Right atrium auricular region (tissue), 2 donors: ENCODE measurements at regions not wholly inside any gene's neighbourhood (a gene's known extent, or its start where the extent isn't known, plus 50 kb on each side); places are given as distances from the start of the nearest gene placed in this dataset.

Experiments
- DNase-seq: peaks from one replicate; pipeline ENCODE4 v3.0.0-alpha.2; 2019; ENCODE audit warnings: low spot score
- H3K27ac ChIP-seq, 2 donors: fragments of 200-600 bp; sonication (generic); 1 replicate in 1 of 2; 2 replicates in 1 of 2; pipeline ENCODE4 v1.5.1; 2016 to 2019
- H3K27me3 ChIP-seq, 2 donors: fragments of 200-600 bp; sonication (generic); one replicate each; pipeline versions ENCODE4 v1.5.1 to v1.6.0; 2017 to 2019
- H3K36me3 ChIP-seq: fragments of 200-600 bp; sonication (generic); one replicate; pipeline ENCODE4 v1.5.1; 2016
- H3K4me1 ChIP-seq, 2 donors: fragments of 200-600 bp; sonication (generic); one replicate each; pipeline versions ENCODE4 v1.5.1 to v1.6.0; 2017 to 2019
- H3K4me3 ChIP-seq, 2 donors: fragments of 200-600 bp; sonication (generic); 1 replicate in 1 of 2; 2 replicates in 1 of 2; pipeline ENCODE4 v1.5.1; 2017 to 2019; ENCODE audit warnings: mild to moderate bottlenecking in 1 of 2, moderate library complexity in 1 of 2
- H3K9me3 ChIP-seq, 2 donors: fragments of 200-600 bp; sonication (generic); one replicate each; pipeline ENCODE4 v1.5.1; 2019
- CTCF ChIP-seq, 2 donors: fragments of 200-600 bp; sonication (generic); IDR thresholded peaks; one replicate each; pipeline ENCODE4 v1.5.1; 2019; ENCODE audit warnings: antibody characterized with exemption in 2 of 2

- Histone ChIP-seq H3K4me3 (no peak overlapping the region), H3K4me1 (no peaks in the 10 kb centered on the region)
- DNase-seq, result no peak
Measured at GRCh38 chr7:41785840-41786239, 83.0 kb upstream of the INHBA start.

GRCh38 chr7:41785265-41785664 is 82.4 kb upstream of the INHBA start:
- H3K27ac ChIP-seq, result no peak overlapping the region
- TF ChIP-seq CTCF (IDR thresholded peaks at IDR 0.05), result no peak
- H3K4me3 ChIP-seq, result no peak overlapping the region
- H3K36me3 ChIP-seq, result no peaks in the 10 kb centered on the region
- no peaks in the 10 kb centered on the region for H3K27me3 ChIP-seq
- no peak for DNase-seq
- H3K4me1 ChIP-seq, result no peaks in the 10 kb centered on the region
- no peaks in the 10 kb centered on the region for H3K9me3 ChIP-seq

More at GRCh38 chr7:41785840-41786239, 83.0 kb upstream of the INHBA start:
- Histone ChIP-seq H3K27me3 (no peaks in the 10 kb centered on the region), H3K36me3 (no peaks in the 10 kb centered on the region), H3K27ac (no peak overlapping the region), H3K9me3 (no peaks in the 10 kb centered on the region)
- no peak for TF ChIP-seq CTCF (IDR thresholded peaks at IDR 0.05)

- no peak for DNase-seq
- Histone ChIP-seq H3K27me3 (no peaks in the 10 kb centered on the region), H3K4me1 (no peaks in the 10 kb centered on the region), H3K36me3 (no peaks in the 10 kb centered on the region), H3K4me3 (no peak overlapping the region), H3K9me3 (no peaks in the 10 kb centered on the region), H3K27ac (no peak overlapping the region)
- no peak for TF ChIP-seq CTCF (IDR thresholded peaks at IDR 0.05)
Measured at GRCh38 chr7:41779918-41780317, 77.0 kb upstream of the INHBA start.

- Histone ChIP-seq H3K27ac (no peak overlapping the region), H3K4me1 (no peaks in the 10 kb centered on the region), H3K4me3 (no peak overlapping the region), H3K27me3 (no peaks in the 10 kb centered on the region), H3K9me3 (no peaks in the 10 kb centered on the region), H3K36me3 (no peaks in the 10 kb centered on the region)
- no peak for DNase-seq
- TF ChIP-seq CTCF (IDR thresholded peaks at IDR 0.05), result no peak
Measured at GRCh38 chr7:41777894-41778596, 75.2 kb upstream of the INHBA start.

- no peak for DNase-seq
- TF ChIP-seq CTCF (IDR thresholded peaks at IDR 0.05), result no peak
Measured at GRCh38 chr7:41774966-41775365, 72.1 kb upstream of the INHBA start.

GRCh38 chr7:41773756-41774155 is 70.9 kb upstream of the INHBA start:
- TF ChIP-seq CTCF (IDR thresholded peaks at IDR 0.05), result no peak
- H3K4me1 ChIP-seq, result no peaks in the 10 kb centered on the region
- DNase-seq, result no peak
- H3K27me3 ChIP-seq, result no peaks in the 10 kb centered on the region
- H3K27ac ChIP-seq, result no peak overlapping the region
- no peaks in the 10 kb centered on the region for H3K36me3 ChIP-seq
- no peaks in the 10 kb centered on the region for H3K9me3 ChIP-seq
- H3K4me3 ChIP-seq, result no peak overlapping the region

More at GRCh38 chr7:41774966-41775365, 72.1 kb upstream of the INHBA start:
- Histone ChIP-seq H3K4me1 (no peaks in the 10 kb centered on the region), H3K27ac (no peak overlapping the region), H3K36me3 (no peaks in the 10 kb centered on the region), H3K9me3 (no peaks in the 10 kb centered on the region), H3K27me3 (no peaks in the 10 kb centered on the region), H3K4me3 (no peak overlapping the region)
